HG03521 (cell line): ENCODE measurements at regions not wholly inside any gene's neighbourhood (a gene's known extent, or its start where the extent isn't known, plus 50 kb on each side); places are given as distances from the start of the nearest gene placed in this dataset.

ENCODE experiments used
- ATAC-seq: cut with Tn5 transposase; IDR thresholded peaks from one replicate; pipeline ENCODE4 v1.9.1; 2021; ENCODE audit warnings: mild to moderate bottlenecking, moderate library complexity; ENCODE audit not compliant: unreplicated experiment

- ATAC-seq: no peak
These were observed 245.3 kb downstream of the TBXT start for GRCh38 chr6:165922309-165922794.

- ATAC-seq: no peak
These were observed 246.6 kb downstream of the TBXT start for GRCh38 chr6:165920896-165921671.

- ATAC-seq: no peak
These were observed 250.1 kb downstream of the TBXT start for GRCh38 chr6:165917576-165917975.

GRCh38 chr6:165915022-165915770 is 252.2 kb upstream of the PDE10A start:
- ATAC-seq: no peak

GRCh38 chr6:165913676-165914570 is 250.9 kb upstream of the PDE10A start:
- ATAC-seq: no peak

DNA sequence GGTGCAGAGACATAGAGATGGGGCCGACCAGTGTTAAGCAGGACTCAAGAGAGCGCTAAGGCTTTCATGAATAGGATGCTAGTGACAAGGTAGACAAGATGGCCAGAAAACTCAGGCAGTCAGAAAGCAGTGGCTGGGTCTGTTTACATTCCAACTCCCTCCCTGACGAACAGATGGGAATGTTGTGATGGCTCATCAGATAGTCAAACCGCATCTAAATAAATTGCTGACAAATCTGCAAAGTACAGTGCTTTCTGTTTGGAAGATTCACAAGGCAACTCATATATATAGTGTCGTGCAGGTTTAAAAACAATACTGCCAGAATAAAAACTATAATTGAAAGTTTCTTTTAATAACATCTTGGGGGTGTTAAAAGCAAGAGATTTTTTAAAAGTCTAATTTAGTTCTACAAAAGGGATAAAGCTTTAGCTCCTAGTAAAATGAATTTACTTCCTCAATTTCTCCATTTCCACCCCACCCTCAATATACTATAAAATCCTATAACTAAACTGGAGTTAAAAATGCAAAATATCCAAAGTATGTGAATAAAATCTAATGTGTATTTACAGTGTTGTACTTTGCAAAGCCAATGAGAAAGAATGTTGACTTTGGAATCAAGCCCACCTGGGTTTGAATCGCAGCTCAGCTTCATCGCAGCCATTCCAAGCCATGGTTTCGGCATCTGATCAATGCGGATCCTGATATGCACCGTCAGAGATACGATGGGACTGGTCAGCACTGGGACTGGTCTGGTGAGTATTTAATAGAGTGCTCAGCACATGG is 247.3 kb upstream of the PDE10A start:
- no peak for ATAC-seq

- no peak for ATAC-seq
These were observed 243.7 kb upstream of the PDE10A start for GRCh38 chr6:165906736-165907135.

DNA sequence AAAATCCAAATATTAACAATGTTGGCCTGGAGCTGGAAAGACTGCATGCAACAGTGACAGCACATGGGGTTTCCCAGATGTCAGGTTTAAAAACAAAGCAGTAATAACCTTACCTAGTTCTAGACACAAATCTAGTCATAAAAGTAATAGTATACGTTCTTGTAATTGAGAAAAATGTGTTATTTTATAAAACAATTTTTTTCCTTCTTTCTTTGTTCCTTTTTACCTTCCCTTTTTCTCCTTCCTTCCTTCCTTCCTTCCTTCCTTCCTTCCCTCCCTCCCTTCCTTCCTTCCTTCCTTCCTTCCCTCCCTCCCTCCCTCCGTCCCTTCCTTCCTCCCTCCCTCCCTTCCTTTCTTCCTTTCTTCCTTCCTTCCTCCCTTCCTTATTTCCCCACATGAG is 242.7 kb upstream of the PDE10A start:
- ATAC-seq: no peak

DNA sequence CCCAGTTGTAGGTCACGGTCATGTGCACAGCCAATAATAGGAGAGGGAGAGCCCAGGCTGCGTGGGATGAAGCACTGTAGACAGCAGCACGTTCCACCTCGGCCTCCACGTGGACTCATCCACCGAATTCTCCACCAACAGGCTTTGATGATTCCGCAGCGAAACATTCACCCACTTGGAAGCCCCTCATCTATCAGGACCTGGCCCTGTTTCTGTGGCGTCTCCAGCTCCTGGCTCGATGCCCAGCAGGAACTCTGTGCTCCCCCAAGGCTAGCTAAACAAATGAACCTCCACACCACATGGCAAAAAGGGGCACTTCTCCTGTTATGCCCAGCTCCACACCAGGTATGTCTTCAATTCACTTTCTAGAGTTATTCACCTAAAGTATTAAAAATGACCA is 237.9 kb upstream of the PDE10A start:
- no peak for ATAC-seq

- ATAC-seq: no peak
These were observed 236.6 kb upstream of the PDE10A start for GRCh38 chr6:165899611-165900010.

- ATAC-seq: no peak
These were observed 232.6 kb upstream of the PDE10A start for GRCh38 chr6:165895421-165896165.

DNA sequence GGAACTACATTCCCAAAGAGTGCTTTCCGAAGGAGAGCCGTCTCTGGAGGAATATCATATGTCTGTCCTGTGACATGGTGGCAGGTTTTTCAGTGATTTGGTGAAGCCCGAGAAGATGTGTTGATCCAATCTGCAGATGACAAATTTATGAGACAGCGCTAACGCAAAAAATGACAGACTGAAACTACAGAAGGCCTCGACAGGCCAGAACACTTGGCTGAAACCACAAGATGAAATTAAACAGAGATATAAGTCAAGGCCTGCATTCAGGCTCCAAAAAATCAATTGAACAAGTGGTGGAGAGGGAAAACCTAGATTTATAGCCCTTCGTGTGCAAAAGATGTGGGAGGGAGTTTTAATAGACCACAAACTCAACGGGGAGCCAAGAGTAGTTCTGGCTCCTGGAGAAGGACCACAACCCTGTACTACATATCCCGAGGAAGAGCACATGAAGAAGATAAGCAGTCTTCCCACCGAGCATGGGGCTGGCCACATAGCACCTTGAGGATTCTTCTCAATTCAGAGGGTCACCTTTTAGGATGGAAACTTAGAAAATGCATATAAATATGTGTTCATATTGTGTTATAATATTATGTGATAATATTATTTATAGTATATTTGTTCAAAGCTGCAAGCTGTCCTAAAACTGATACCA is 231.3 kb upstream of the PDE10A start:
- no peak for ATAC-seq

DNA sequence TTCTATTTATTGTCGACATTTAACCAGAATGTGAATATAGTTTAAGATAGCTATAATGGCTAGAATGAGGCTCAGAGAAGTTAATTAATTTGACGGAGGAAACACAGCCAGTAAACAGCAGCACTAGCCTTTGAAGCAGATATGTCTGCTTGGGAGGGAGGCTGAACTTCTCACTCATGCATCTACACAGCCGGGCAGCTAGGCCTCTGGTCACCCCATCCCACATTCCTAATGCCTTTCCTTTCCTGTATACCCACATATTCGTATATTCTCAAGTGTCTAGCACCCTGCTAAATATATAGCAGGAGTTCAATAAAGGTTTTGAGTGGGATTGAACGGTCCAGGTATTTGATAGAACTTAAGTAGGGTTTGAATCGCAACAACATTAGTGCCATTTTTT is 230.4 kb upstream of the PDE10A start:
- no peak for ATAC-seq

DNA sequence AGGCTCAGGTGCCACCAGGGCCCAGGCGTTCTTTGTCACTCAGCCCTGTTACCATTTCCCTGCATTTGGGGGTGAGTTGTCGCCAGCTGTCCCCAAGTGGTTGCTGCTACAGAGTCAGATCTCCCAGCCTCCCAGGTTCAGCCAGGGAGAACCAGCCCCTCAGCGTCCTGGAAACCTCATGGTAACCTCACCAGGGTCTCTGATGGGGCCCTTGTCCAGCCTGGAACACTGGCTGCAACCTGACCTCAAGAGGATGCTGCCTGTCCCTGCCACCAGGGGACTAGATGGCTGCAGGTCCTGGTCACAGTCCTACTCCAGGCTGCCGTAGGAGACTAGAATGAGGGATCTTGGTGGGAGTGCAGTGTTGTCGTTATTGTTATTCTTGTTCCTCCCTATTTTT is 228.3 kb upstream of the PDE10A start:
- no peak for ATAC-seq

- no peak for ATAC-seq
These were observed 227.3 kb upstream of the PDE10A start for GRCh38 chr6:165890404-165890735.

DNA sequence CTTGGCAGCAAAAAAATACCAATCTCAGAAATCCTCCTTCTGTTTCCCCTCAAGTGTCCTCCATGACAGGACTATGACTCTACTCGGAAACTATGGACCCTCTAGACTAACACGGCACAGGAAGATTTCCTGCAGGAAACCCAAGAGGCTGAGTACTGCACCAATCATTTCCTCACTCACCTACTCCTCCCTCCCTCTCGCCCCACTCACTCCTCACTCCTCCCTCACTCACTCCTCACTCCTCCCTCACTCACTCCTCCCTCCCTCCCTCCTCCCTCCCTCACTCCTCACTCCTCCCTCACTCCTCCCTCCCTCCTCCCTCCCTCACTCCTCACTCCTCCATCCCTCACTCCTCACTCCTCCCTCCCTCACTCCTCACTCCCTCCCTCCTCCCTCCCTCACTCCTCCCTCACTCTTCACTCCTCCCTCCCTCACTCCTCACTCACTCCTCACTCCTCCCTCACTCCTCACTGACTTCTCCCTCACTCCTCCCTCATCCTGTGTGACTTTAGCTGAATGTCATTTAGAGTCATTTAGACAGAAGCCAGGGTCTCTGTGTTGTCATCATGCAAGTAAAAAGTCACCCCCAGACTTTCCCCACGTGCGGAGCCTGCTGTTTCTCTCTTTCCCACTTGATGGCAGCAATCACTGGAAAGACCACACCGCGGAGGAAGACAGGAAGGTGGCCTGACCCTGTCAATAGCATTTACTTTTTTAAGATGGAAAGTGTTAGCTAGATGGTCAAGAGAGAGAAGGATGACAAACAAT is 226.8 kb upstream of the PDE10A start:
- ATAC-seq: no peak

DNA sequence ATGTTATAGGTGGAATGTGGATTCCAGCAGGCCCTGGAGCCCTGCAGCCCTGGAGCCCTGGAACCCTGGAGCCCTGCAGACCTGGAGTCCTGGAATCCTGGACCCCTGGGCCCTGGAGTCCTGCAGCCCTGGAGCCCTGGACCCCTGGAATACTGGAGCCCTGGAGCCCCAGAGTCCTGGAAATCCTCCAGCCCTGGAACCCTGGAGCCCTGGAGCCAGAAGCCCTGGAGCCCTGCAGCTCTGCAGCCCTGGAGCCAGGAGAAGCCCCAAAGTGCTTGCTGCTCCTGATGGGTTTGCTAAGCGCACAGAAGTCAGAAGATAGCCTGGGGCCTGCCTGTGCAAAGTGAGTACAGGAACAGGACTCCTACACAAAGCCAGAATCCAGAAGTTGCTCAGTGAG is 223.1 kb upstream of the PDE10A start:
- no peak for ATAC-seq
